ENCODE measurements at regions not wholly inside any gene's neighbourhood (a gene's known extent, or its start where the extent isn't known, plus 50 kb on each side); places are given as distances from the start of the nearest gene placed in this dataset.
"Not testable (repeated sequence)": the region's sequence is repeated elsewhere in the genome, so short reads cannot be mapped to it uniquely, and the experiment has no call there.

- no peak for DNase-seq
These were observed 220.2 kb upstream of the STEAP1 start for GRCh38 chr7:89934101-89934500.

GRCh38 chr7:89943525-89944050, 210.7 kb upstream of the STEAP1 start:
- no peak for DNase-seq

GRCh38 chr7:89958525-89959068, 195.7 kb upstream of the STEAP1 start:
- no peak for DNase-seq

GRCh38 chr7:89966067-89966664, 188.1 kb upstream of the STEAP1 start:
- no peak for DNase-seq

- no peak for DNase-seq
These were observed 178.7 kb upstream of the STEAP1 start for GRCh38 chr7:89975577-89975976.

GRCh38 chr7:89987665-89988064, 166.6 kb upstream of the STEAP1 start:
- no peak for DNase-seq

GRCh38 chr7:89988074-89988473, 166.2 kb upstream of the STEAP1 start:
- DNase-seq = no peak

- no peak for DNase-seq
These were observed 164.8 kb upstream of the STEAP1 start for GRCh38 chr7:89989454-89989853.

- DNase-seq = no peak
These were observed 159.8 kb upstream of the STEAP1 start for GRCh38 chr7:89994483-89994882.

- no peak for DNase-seq
These were observed 155.7 kb upstream of the STEAP1 start for GRCh38 chr7:89998554-89998953.

- no peak for DNase-seq
These were observed 148.4 kb upstream of the STEAP1 start for GRCh38 chr7:90005836-90006235.

GRCh38 chr7:90007001-90007654, 147.1 kb upstream of the STEAP1 start:
- no peak for DNase-seq

- no peak for DNase-seq
These were observed 146.4 kb upstream of the STEAP1 start for GRCh38 chr7:90007831-90008230.

GRCh38 chr7:90022213-90022612, 132.1 kb upstream of the STEAP1 start:
- DNase-seq = no peak

GRCh38 chr7:90025771-90026170, 128.5 kb upstream of the STEAP1 start:
- DNase-seq = no peak

- no peak for DNase-seq
These were observed 120.4 kb upstream of the STEAP1 start for GRCh38 chr7:90033850-90034249.

GRCh38 chr7:90053094-90053493, 101.2 kb upstream of the STEAP1 start:
- DNase-seq = no peak

GRCh38 chr7:90061077-90061476, 93.2 kb upstream of the STEAP1 start:
- no peak for DNase-seq

- DNase-seq = no peak
These were observed 89.9 kb upstream of the STEAP1 start for GRCh38 chr7:90064370-90064769.

GRCh38 chr7:90067171-90067570, 87.1 kb upstream of the STEAP1 start:
- DNase-seq = no peak

- not testable (repeated sequence) for DNase-seq
These were observed 84.0 kb upstream of the STEAP1 start for GRCh38 chr7:90070238-90070637.

- no peak for DNase-seq
These were observed 75.3 kb upstream of the STEAP1 start for GRCh38 chr7:90078921-90079320.

- no peak for DNase-seq
These were observed 72.6 kb upstream of the STEAP1 start for GRCh38 chr7:90081621-90082020.

GRCh38 chr7:90092506-90092905, 61.8 kb upstream of the STEAP1 start:
- no peak for DNase-seq

- no peak for DNase-seq
These were observed 60.2 kb upstream of the STEAP1 start for GRCh38 chr7:90094030-90094429.

Data from activated CD4-positive, alpha-beta T cell treated with anti-CD3 and anti-CD28 coated beads for 48 hours (primary cell).